Nucleus accumbens (tissue), 56 donors: ENCODE measurements at regions not wholly inside any gene's neighbourhood (a gene's known extent, or its start where the extent isn't known, plus 50 kb on each side); places are given as distances from the start of the nearest gene placed in this dataset.

Experiments
- DNase-seq, 56 donors: peaks; one replicate each; lab custom pipeline; 2025; lab: John Stamatoyannopoulos, UW

DNA sequence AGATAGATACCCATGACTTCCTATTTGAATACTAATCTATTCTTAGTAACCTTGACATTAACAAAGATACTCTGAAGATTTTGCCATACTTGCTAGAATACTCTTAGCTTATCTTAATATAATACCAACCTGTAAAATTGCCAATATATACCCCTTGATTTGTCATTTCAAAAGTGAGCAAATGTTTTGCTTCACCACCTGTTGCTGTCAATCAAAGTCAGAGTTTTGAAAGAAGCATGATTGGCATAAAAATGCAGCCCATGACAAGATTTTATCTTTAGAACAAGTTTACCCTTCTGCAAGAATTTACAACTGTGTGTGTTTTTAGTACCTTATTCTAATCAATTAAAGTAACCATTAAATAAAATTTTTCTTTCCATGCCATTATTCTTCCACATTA lies 236.2 kb downstream of the TBX18 start:
- DNase-seq = no peak

DNA sequence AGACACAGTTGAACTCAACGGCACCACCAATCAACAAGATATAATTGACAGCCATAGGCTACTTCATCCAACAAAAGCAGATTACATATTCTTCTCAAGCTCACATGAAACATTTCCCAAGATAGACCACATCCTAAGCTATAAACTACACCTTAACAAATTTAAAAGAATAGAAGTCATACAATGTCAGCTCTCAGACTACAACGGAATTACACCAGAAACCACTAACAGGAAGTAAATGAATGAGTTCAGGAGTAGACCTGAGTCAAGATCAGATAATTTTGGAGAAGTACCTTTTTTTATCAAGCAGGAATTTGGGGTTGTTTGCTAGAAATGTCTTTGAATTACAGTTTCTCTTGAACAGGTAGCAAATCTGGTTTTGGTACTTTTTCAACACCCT lies 237.8 kb downstream of the TBX18 start:
- no peak for DNase-seq

DNA sequence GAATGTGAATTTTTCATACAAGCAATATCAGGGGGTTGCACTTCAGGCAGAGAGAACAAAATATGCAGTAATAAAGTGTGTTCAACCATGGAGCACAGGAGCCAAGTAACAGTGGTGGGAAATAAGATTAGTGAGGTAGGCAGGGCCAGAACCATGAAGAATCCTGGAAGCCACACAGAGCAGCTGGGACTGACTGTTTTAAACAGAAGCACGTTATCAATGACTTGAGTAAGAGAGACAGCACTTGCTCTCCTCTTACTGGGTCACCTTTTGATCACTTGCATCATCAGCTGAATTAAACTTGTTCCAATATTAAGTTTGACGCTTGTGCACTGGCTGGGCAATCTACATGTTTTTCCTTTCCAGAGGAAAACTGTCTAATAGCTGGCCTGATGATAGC lies 238.5 kb downstream of the TBX18 start:
- no peak for DNase-seq

DNA sequence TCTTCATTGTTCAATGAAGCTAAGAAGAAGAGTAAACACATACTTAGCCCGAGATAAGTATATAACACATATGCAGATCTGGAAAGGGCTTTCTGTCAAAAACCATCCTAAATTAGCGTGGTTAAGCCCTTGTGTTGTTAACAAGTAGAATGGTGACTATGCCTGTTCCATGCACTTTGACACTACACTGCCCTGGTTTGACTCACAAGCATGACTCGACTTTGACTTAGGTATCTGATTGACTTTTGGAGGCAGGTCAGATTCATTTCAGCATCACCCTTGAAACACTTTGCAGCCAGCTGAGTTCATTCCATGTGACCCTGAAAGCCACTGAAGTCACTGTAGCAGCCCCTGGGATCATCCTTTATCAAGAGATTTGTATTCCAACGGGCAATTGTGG lies 239.8 kb downstream of the TBX18 start:
- DNase-seq = no peak

DNA sequence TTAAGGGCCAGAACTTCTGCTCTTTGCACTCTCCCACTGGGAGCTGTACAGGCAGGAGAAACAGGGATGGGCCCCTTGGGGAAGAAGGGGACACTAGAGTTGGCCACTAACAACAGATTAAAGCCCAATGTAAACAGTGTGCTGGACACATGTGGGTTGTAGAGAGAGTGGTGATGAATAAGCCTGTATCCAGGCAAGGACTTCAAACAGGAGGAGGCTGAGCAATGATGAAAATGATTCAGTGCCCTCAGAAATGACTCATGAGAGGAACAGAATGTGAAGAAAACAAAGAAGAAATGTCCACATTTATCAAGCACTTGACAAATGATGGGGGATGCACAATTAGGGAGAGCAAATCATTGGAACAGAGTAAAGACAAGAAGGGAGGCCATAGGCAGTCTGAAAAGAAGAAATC lies 242.3 kb downstream of the TBX18 start:
- DNase-seq = no peak

DNA sequence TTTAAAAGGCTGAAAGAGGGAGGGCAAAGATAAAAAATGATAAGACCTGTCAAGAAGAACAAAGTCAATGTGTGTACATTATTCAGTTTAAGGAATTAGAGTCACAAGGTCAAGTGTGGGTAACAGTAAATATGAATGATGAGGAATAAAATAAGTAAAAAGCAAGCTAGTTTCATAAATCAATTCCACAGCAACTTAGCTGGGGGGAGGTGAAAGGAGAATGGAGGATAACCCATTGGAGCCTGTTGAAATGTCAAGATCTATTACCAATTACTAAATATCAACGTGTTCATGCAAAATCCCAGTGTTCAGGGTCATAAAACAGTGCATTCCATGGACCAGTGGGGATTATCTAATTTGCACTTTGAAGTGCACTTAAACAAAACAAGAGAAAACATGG lies 242.9 kb downstream of the TBX18 start:
- no peak for DNase-seq

DNA sequence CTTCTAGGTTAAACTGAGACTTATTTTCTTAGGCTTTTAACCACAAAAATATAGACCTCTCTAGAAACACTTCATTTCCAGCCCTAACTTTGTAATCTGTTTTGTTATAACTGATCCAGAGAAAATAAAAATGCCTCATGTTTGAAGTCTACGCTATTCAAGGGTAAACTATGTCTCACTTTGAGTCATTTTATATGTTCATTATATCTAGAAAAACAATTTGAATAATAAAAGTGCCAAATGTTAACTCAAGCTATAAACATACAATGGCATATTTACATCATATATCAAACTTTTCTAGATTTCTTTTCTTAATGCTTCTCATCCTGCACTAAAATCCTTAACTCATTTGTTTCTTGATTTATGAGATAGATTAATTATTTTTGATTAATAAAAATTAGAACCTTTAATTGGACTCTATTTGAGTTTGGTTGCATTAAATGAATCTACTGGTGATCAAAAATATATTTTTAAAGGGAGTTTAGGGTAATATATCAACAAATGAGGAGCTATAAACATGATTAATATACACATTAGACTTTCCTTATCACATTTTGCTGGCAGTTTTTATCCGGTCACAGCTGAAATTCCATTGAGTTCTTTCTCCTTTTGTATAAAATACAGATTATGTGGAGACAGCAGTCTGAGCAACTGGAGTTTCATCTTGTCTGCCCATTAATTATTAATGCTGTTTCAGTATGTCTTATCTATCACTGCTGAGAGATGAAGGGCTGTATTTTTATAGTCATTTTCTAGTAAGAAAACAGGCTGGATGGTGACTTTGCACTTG lies 246.5 kb downstream of the TBX18 start:
- no peak for DNase-seq

DNA sequence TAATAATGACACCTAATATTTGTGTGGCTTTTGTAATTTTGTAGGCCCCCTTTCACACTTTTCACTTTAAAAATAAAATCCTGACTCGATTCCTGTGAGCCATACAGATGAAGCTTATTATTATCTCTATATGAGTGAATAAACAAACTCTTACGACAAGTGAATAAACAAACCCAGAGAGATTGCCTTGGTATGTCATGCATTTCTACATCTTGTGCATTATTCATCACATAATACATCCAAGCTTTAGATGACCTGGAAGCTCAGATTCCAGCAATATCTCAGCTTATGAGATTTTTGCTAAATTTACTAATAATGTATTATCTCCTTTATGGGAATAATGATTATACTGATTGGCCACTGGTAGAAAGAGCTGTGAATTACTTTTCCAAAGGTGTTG lies 248.2 kb downstream of the TBX18 start:
- DNase-seq = no peak

DNA sequence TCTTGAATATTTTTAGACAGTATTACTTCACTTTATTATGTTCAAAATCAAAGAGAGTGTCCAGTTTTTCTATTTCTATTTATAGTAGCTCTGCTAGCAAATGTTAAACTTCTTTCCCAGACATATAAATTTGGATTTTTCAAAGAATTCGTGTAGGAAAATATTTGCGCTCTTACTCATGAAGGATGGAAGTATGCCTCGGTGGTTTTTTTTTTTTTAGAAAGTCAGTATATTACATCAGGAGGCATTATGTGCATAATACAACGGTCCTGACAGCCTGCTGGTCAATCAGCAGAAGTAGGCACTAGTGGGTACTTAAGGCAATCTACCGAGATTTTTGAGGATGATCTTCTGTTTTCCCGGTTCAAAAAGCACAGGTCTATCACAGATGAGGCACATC lies 249.3 kb downstream of the TBX18 start:
- DNase-seq = no peak

DNA sequence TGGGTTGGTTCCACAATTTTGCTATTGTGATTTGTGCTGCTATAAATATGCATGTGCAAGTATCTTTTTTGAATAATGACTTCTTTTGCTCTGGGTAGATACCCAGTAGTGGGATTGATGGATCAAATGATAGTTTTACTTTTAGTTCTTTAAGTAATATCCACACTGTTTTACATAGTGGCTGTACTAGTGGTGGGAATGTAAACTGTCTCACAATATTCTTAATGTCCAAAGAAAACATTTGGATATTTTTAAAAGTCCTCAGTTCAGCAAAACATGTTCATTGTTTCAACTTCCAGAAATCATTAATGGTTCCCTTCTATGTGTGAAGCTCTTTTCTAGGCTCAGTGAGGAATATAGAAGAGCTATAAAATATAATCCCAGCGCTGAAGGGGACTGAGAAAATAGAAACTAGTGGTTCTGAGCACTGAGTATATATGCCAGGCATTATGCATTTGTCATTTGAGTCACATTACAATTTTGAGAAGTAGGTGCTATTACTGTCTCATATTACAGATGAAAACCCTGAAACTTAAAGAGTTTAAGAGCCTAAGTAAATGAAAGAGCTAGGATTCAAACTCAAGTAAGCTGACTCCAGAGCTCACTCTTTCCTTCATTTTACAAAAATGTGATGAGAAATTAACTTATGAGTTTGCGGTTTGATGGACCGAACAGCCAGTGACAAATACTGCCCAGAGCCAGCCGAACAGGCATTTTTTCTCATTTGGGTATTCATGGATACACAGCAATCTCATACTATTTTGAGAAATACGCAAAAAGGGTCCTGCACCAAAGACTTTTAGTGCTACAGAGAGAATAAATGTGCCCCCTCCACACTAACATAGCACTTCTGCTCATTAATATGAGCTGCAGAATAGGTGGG lies 250.1 kb downstream of the TBX18 start:
- no peak for DNase-seq

DNA sequence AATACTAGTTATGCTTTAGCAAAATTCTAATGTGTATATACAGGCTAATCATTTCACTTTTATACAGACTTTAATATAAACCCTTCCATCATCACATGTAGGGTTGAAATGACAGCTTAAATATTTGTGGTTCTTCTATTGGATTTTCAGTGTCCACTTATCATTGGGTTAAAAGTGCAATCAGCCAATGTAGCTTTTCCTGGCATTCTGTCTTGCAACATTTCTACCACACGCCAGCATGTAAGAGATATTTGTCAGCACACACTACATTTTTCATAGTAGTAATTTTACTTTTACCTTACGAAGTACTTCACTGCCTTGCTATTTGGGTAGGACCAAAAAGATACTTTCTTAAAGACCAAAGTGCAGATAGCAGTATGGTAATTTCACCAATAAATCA lies 252.0 kb downstream of the TBX18 start:
- DNase-seq = no peak

DNA sequence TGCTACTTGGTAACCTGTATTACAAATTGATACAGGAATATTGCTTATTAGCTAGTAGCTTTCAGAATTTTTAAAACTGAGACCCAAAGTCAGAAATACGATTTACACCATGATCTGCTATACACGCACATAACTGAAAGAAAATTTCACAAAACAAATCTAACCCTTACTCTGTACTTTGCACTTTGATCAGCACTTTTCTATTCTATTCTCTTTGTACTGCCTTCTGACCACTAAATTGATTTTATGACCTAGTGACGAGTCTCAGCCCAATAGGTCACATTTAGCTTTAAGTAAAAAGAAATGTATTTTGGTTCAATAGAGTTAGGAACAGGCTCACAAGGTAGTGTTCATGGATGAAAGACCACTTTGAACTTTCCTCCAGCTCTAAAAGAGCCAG lies 252.5 kb downstream of the TBX18 start:
- DNase-seq = no peak

DNA sequence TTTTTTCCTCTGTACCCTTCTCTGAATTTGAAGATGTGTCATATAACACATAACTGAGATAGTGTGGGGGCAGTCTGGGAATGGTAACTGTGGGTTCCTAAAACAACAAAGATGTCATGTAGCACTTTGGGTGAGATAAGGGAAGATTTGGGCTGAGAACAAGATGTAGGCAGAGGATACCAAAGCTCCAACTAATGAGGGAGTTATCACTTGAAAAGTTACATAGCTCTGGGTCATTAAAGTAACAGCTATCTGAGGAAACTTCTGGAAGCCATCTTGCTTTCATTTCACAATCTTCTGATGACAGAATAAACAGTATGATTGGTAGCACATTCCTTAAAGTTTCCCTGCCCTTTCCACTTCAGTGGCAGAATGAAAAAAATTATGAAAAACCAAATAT lies 255.4 kb downstream of the TBX18 start:
- DNase-seq = no peak

DNA sequence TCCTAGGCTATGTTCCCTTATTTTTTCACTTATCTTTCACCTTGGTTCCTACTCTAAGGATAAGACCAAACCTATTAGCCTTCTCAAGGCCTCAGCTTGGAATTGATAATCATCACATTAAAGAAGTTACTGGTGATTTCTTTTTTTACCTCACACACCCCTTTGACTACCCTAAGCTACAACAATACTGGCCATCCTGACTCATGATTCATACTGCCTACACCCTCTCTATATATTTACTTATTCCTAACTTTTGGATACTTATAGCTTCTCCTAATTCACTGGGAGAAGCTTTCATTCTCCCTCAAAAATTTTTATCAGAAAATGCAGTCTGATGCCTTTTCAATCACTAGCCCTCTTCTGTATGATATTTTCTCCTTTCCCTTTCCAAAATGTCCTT lies 256.1 kb downstream of the TBX18 start:
- DNase-seq = no peak

DNA sequence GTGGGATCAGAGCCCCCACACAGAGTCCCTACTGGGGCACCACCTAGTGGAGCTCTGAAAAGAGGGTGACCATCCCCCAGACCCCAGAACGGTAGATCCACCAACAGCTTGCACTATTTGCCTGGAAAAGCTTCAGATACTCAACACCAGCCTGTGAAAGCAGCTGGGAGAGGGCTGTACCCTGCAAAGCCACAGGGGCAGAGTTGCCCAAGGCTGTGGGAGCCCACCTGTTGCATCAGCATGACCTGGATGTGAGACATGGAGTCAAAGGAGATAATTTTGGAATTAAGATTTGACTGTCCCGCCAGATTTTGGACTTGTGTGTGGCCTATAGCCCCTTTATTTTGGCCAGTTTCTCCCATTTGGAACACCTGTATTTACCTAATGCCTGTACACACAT lies 260.4 kb downstream of the TBX18 start:
- DNase-seq = no peak

DNA sequence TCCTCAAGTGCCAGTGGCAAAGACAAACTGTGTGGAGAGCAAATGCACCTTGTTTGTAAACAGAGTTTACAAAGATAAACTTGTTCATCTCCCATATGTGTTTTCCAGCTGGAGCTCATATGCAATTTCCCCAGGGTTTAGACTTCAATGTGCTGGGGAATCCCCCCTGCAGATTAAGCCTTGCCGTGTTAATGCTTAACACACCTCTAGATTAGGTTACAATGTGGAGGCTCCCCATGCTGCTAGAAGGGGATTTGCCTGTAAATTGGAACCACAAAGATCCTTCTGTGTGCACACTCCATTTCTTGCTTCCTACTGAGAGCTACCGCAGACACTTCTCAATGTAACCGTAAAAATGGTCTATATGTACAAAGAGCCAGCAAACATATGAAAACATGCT lies 263.1 kb downstream of the TBX18 start:
- no peak for DNase-seq

DNA sequence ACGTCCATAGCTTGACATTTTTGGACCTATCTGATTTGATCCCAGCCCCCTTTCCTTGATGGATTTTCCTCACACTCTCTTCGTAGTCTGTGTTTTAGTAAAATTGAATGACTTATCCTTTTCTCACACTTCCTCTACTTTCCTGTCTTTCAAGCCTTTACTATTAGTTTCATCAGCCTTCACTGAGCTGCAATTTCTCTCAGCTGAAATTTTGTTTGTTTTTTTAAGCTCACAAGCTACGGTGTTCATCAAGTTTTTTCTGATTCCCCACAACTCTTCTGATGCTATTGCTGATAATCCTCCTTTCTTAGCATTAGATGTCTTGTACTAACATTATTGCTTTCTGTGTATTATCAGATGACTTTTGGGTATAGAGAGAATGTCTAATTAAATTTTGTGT lies 263.7 kb downstream of the TBX18 start:
- DNase-seq = no peak

DNA sequence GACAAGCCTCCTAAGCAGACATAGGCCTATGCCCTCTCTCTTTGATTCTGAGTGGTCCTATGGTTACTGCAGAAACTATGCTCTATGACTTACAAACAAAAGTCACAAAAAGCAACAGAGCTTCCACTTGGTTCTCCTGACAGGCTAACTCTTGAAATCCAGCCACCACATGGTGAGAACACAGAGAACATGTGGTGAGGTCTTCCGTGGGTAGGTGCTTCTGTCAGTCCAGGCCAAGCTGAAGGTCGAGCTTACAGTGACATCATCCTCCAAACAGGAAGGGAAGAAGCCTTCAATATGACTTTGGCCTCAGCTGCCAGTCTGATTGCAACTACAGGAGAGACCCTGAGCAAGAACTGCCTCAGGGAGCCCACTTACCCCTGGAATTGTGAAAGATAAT lies 265.5 kb downstream of the TBX18 start:
- no peak for DNase-seq

DNA sequence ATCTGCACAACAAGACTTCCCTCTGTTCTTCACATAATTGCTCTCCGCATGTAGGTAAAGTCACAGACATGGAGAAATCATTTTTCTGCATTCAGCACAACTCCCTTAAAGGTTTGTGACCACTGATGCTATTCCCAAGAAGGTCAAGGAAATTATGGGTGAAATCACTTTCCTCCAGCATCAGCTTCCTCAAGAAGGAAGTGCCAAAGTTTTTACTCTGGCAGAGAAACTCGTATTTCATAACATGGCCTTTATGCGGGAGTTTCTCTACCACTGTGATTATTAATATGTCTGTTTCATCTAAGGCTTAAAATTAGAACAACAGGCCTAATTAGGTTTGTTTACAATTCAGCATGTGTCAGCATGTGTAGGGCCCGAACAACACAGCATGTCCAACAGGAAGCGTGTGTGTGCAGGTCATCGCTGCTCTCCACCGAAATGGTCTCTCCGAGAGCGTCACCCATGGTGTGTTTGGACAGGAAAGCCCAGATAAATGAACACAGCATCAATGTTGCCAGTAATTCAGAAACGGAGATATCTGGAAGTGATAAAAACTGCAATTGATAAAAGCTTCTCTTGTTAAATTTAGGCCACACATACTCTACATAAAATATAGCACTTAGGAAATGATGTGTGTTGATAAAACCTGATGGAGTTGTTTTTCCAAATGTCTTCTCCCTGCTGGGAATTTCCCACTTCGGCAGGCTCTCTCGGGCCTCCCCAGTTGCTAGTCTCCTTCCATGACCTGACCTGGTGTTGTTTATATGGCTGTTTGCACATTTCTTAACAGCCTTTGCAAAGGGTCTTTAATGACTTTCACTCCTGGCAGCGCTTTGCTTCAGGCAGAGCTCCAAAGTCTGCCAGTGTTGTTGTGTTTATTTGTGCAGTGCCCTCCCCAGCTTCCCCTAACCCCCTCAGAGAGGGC lies 265.1 kb upstream of the CEP162 start:
- DNase-seq = no peak

DNA sequence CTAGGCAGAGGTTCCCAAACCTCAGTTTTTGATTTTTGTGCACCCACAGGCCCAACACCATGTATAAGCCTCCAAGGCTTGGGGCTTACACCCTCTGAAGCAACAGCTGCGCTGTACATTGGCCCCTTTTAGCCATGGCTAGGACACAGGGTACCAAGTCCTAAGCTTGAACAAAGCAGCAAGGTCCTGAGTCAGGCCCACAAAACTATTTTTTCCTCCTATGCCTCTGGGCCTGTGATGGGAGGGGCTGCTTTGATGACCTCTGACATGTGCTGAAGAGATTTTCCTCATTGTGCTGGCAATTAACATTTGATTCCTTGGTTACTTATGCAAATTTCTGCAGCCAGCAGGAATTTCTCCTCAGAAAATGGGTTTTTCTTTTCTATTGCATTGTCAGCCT lies 262.2 kb upstream of the CEP162 start:
- no peak for DNase-seq

DNA sequence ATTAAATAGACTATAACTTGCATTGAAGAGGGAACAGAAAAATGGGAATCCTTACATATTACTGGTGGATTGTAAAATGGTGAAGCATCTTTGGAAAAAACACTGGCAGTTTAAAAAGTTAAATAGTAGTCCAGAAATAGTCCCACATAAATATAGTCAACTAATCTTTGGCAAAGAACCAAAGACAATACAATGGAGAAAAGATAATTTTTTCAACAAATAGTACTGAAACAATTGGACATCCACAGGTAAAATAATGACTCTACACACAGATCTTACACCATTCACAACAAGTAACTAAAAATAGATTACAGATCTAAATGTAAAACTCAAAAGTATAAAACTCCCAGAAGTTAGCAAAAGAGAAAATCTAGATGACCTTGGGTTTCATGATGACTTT lies 259.1 kb upstream of the CEP162 start:
- DNase-seq = no peak
